Adipose tissue (tissue), 3 donors: ENCODE measurements at regions not wholly inside any gene's neighbourhood (a gene's known extent, or its start where the extent isn't known, plus 50 kb on each side); places are given as distances from the start of the nearest gene placed in this dataset.
"Not testable (repeated sequence)": the region's sequence is repeated elsewhere in the genome, so short reads cannot be mapped to it uniquely, and the experiment has no call there.

Experiments
- H3K27ac ChIP-seq: one replicate; pipeline ENCODE4 v1.5.1; 2013; ENCODE audit warnings: low read depth, low read length
- WGBS, 3 donors: extraction: QIAGEN DNeasy Blood & Tissue Kit; methylation state at CpG; one replicate each; pipeline ENCODE4 v1.1.7; 2013; 5-methylcytosine and 5-hydroxymethylcytosine counted together
- donor health status: healthy with polysubstance abuse.
- donor health status: Bipolar disorder and iron deficiency.
- donor health status: healthy.

- no peak overlapping the region for H3K27ac ChIP-seq
- 80 to 93% (median 81%) methylated on average over 3 of the region's 3 CpGs for WGBS, 3 donors
These were observed 49.7 kb downstream of the SIPA1L2 start for GRCh38 chr1:232579958-232580941.

GRCh38 chr1:232579466-232579865 lies 50.5 kb downstream of the SIPA1L2 start:
- H3K27ac ChIP-seq, result no peak overlapping the region
- WGBS, 3 donors, result 29 to 34% (median 30%) methylated on average over 1 of the region's 1 CpG

- no peak overlapping the region for H3K27ac ChIP-seq
- WGBS, 3 donors, result 44 to 70% (median 50%) methylated on average over 3 of the region's 3 CpGs
These were observed 51.2 kb downstream of the SIPA1L2 start for GRCh38 chr1:232578651-232579195.

- WGBS, 3 donors, result 51 to 94% (median 66%) methylated on average over 2 of the region's 2 CpGs
- no peak overlapping the region for H3K27ac ChIP-seq
These were observed 52.2 kb downstream of the SIPA1L2 start for GRCh38 chr1:232577772-232578171.

- WGBS, 3 donors, result 71 to 93% (median 81%) methylated on average over 8 of the region's 8 CpGs
- H3K27ac ChIP-seq, result no peak overlapping the region
These were observed 53.4 kb downstream of the SIPA1L2 start for GRCh38 chr1:232576537-232576936.

GRCh38 chr1:232575763-232576040 lies 54.2 kb downstream of the SIPA1L2 start:
- H3K27ac ChIP-seq, result no peak overlapping the region
- 80 to 86% (median 84%) methylated on average over 5 of the region's 5 CpGs for WGBS, 3 donors

GRCh38 chr1:232574889-232575762 lies 54.8 kb downstream of the SIPA1L2 start:
- H3K27ac ChIP-seq, result no peak overlapping the region
- 68 to 83% (median 76%) methylated on average over 12 of the region's 12 CpGs for WGBS, 3 donors

GRCh38 chr1:232574077-232574476 lies 55.9 kb downstream of the SIPA1L2 start:
- no peak overlapping the region for H3K27ac ChIP-seq
- WGBS, 3 donors, result 87 to 94% (median 89%) methylated on average over 3 of the region's 3 CpGs

- no peak overlapping the region for H3K27ac ChIP-seq
- WGBS, 3 donors, result 75 to 86% (median 83%) methylated on average over 5 of the region's 5 CpGs
These were observed 58.4 kb downstream of the SIPA1L2 start for GRCh38 chr1:232571523-232571922.

- H3K27ac ChIP-seq, result no peak overlapping the region
- WGBS, 3 donors, result 39 to 68% (median 68%) methylated on average over 5 of the region's 5 CpGs
These were observed 59.9 kb downstream of the SIPA1L2 start for GRCh38 chr1:232570007-232570406.

GRCh38 chr1:232569554-232569921 lies 60.4 kb downstream of the SIPA1L2 start:
- not testable (repeated sequence) for H3K27ac ChIP-seq
- WGBS, 3 donors, result 92 to 95% (median 92%) methylated on average over 11 of the region's 11 CpGs

GRCh38 chr1:232568906-232569553 lies 60.9 kb downstream of the SIPA1L2 start:
- WGBS, 3 donors, result 79 to 82% (median 81%) methylated on average over 9 of the region's 9 CpGs
- H3K27ac ChIP-seq, result no peak overlapping the region

GRCh38 chr1:232568331-232568852 lies 61.5 kb downstream of the SIPA1L2 start:
- WGBS, 3 donors, result 80 to 93% (median 82%) methylated on average over 2 of the region's 2 CpGs
- H3K27ac ChIP-seq, result no peak overlapping the region

GRCh38 chr1:232566093-232566492 lies 63.8 kb downstream of the SIPA1L2 start:
- 68 to 90% (median 86%) methylated on average over 1 of the region's 1 CpG for WGBS, 3 donors
- H3K27ac ChIP-seq, result no peak overlapping the region

GRCh38 chr1:232562855-232563510 lies 67.0 kb downstream of the SIPA1L2 start:
- 91 to 95% (median 94%) methylated on average over 3 of the region's 3 CpGs for WGBS, 3 donors
- H3K27ac ChIP-seq, result no peak overlapping the region

GRCh38 chr1:232561381-232561780 lies 68.6 kb downstream of the SIPA1L2 start:
- no peak overlapping the region for H3K27ac ChIP-seq
- WGBS, 3 donors, result 80 to 94% (median 86%) methylated on average over 2 of the region's 2 CpGs

GRCh38 chr1:232560940-232561339 lies 69.0 kb downstream of the SIPA1L2 start:
- no peak overlapping the region for H3K27ac ChIP-seq
- WGBS, 3 donors, result 86 to 94% (median 91%) methylated on average over 5 of the region's 5 CpGs

GRCh38 chr1:232558954-232559353 lies 71.0 kb downstream of the SIPA1L2 start:
- no peak overlapping the region for H3K27ac ChIP-seq
- 16 to 55% (median 33%) methylated on average over 1 of the region's 1 CpG for WGBS, 3 donors
